ENCODE measurements at regions not wholly inside any gene's neighbourhood (a gene's known extent, or its start where the extent isn't known, plus 50 kb on each side); places are given as distances from the start of the nearest gene placed in this dataset.
A peak's percentile ranks its signal among the peaks of the same experiment; 100 is the strongest.

DNA sequence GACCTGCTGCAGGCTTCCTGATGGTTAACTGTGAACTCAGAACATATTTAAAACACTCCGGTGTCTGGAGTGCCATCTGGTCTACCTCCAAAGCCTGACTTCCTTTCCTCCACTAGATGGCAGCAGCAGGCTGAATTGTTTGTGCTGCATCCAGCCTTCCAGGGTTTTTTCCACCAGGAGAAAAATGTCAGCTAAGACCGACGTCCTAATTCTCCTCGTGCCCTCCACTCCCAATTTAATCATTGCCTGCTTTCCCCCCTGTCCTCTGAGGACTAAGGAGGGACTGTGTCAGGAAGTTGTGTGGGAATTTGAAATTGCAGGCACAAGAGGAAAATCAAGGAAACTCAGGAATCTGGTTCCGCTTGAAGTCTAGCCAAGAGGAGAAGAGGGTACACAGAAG lies 165.2 kb upstream of the UMPS start:
- Histone ChIP-seq H2AFZ (ENCODE audit: low read length) (no peak overlapping the region), H3K9ac (ENCODE audit: insufficient read depth, low read length) (no peak overlapping the region), H3K4me2 (ENCODE audit: extremely low read depth, insufficient read depth, low read length) (no peak overlapping the region), H3K4me3 (replicated peaks in 1 of 4; ENCODE audit: control extremely low read depth in 1 of 4, insufficient read depth in 1 of 4, low read depth in 3 of 4, low read length in 4 of 4) (no peak overlapping the region), H3K9me3 (ENCODE audit: control insufficient read depth, insufficient read depth, low read depth, low read length) (no peaks in the 10 kb centered on the region), H3K36me3 (ENCODE audit: control insufficient read depth, insufficient read depth, low read length) (no peaks in the 10 kb centered on the region), H3K27ac (ENCODE audit: insufficient read depth, low read length) (no peak overlapping the region), H4K20me1 (ENCODE audit: control insufficient read depth, extremely low read depth, insufficient read depth, low read length) (no peaks in the 10 kb centered on the region), H3K79me2 (ENCODE audit: control insufficient read depth, insufficient read depth, low read length) (no peaks in the 10 kb centered on the region), H3K4me1 (ENCODE audit: control insufficient read depth, extremely low read depth, insufficient read depth, low read length) (no peaks in the 10 kb centered on the region), H3K27me3 (ENCODE audit: control insufficient read depth, insufficient read depth, low read length) (peaks cover 7% of the 10 kb centered on the region)
- TF ChIP-seq, protein P1, sequence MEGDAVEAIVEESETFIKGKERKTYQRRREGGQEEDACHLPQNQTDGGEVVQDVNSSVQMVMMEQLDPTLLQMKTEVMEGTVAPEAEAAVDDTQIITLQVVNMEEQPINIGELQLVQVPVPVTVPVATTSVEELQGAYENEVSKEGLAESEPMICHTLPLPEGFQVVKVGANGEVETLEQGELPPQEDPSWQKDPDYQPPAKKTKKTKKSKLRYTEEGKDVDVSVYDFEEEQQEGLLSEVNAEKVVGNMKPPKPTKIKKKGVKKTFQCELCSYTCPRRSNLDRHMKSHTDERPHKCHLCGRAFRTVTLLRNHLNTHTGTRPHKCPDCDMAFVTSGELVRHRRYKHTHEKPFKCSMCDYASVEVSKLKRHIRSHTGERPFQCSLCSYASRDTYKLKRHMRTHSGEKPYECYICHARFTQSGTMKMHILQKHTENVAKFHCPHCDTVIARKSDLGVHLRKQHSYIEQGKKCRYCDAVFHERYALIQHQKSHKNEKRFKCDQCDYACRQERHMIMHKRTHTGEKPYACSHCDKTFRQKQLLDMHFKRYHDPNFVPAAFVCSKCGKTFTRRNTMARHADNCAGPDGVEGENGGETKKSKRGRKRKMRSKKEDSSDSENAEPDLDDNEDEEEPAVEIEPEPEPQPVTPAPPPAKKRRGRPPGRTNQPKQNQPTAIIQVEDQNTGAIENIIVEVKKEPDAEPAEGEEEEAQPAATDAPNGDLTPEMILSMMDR (conservative IDR thresholded peaks at IDR 0.05 in 1 of 2, IDR thresholded peaks at IDR 0.05 in 1 of 2; ENCODE audit: low read depth in 1 of 2, low read length in 2 of 2) = peak; percentile 83 to 90
- no peak for TF ChIP-seq EZH2 (IDR thresholded peaks at IDR 0.05; ENCODE audit: low read length, missing control alignments)
- peak; percentile 56 to 77 for DNase-seq (ENCODE audit: low read depth in 2 of 2)

DNA sequence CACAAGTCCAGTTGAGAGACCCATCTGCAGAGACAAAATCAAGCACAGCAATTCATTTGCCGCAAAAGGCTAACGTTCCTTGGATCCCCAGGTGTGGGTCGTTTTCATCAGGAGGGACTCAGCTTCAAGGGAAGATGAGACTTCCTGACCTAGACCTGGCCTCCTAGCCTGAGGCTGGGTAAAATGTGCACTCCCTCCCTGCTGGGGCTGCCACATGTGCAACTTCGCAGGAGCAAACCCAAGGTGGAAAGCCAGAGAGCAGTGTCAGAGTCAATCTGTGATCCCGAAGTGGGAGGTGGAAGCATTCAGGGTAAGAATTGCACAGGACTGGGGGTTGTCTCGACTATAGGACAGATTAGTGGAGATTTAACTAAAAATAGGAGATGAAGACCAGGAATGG lies 164.7 kb upstream of the UMPS start:
- Histone ChIP-seq H3K9me3 (ENCODE audit: control insufficient read depth, insufficient read depth, low read depth, low read length) (no peaks in the 10 kb centered on the region), H3K27me3 (ENCODE audit: control insufficient read depth, insufficient read depth, low read length) (peaks cover 7% of the 10 kb centered on the region), H3K9ac (ENCODE audit: insufficient read depth, low read length) (no peak overlapping the region), H2AFZ (ENCODE audit: low read length) (no peak overlapping the region), H3K36me3 (ENCODE audit: control insufficient read depth, insufficient read depth, low read length) (no peaks in the 10 kb centered on the region), H3K4me1 (ENCODE audit: control insufficient read depth, extremely low read depth, insufficient read depth, low read length) (no peaks in the 10 kb centered on the region), H4K20me1 (ENCODE audit: control insufficient read depth, extremely low read depth, insufficient read depth, low read length) (no peaks in the 10 kb centered on the region), H3K4me3 (replicated peaks in 1 of 4; ENCODE audit: control extremely low read depth in 1 of 4, insufficient read depth in 1 of 4, low read depth in 3 of 4, low read length in 4 of 4) (no peak overlapping the region), H3K4me2 (ENCODE audit: extremely low read depth, insufficient read depth, low read length) (no peak overlapping the region), H3K27ac (ENCODE audit: insufficient read depth, low read length) (no peak overlapping the region), H3K79me2 (ENCODE audit: control insufficient read depth, insufficient read depth, low read length) (no peaks in the 10 kb centered on the region)
- DNase-seq (ENCODE audit: low read depth in 2 of 2) = no peak
- TF ChIP-seq EZH2 (IDR thresholded peaks at IDR 0.05; ENCODE audit: low read length, missing control alignments) = no peak
- TF ChIP-seq, protein P1 (conservative IDR thresholded peaks at IDR 0.05 in 1 of 2, IDR thresholded peaks at IDR 0.05 in 1 of 2; ENCODE audit: low read depth in 1 of 2, low read length in 2 of 2) = no peak

DNA sequence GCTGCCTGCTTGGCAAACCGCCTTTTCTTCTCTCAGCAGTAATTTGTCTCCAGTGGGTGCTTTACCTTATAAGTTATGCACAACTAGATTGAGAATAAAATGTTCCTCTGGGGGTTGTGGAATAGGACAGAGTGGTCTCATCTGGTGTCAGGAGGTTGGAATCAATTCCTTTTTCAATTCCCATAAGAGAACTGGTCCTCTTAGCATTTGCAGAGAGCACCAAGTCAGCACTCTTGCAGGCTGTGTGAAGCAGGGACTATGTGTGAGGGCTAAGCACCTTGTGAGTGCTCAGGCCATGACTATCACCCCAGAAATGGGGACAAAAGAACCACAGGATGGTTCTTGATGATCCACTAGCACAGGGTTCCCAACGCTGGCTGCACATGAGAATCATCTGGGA lies 163.6 kb upstream of the UMPS start:
- H3K36me3 ChIP-seq (ENCODE audit: control insufficient read depth, insufficient read depth, low read length) = no peaks in the 10 kb centered on the region
- H4K20me1 ChIP-seq (ENCODE audit: control insufficient read depth, extremely low read depth, insufficient read depth, low read length) = no peaks in the 10 kb centered on the region
- H3K4me2 ChIP-seq (ENCODE audit: extremely low read depth, insufficient read depth, low read length) = no peak overlapping the region
- H3K9me3 ChIP-seq (ENCODE audit: control insufficient read depth, insufficient read depth, low read depth, low read length) = no peaks in the 10 kb centered on the region
- H3K9ac ChIP-seq (ENCODE audit: insufficient read depth, low read length) = no peak overlapping the region
- H3K27ac ChIP-seq (ENCODE audit: insufficient read depth, low read length) = no peak overlapping the region
- no peak for DNase-seq (ENCODE audit: low read depth in 2 of 2)
- peaks cover 7% of the 10 kb centered on the region for H3K27me3 ChIP-seq (ENCODE audit: control insufficient read depth, insufficient read depth, low read length)
- TF ChIP-seq EZH2 (IDR thresholded peaks at IDR 0.05; ENCODE audit: low read length, missing control alignments) = no peak
- TF ChIP-seq, protein P1 (conservative IDR thresholded peaks at IDR 0.05 in 1 of 2, IDR thresholded peaks at IDR 0.05 in 1 of 2; ENCODE audit: low read depth in 1 of 2, low read length in 2 of 2) = no peak
- no peak overlapping the region for H3K4me3 ChIP-seq (replicated peaks in 1 of 4; ENCODE audit: control extremely low read depth in 1 of 4, insufficient read depth in 1 of 4, low read depth in 3 of 4, low read length in 4 of 4)
- H3K79me2 ChIP-seq (ENCODE audit: control insufficient read depth, insufficient read depth, low read length) = no peaks in the 10 kb centered on the region
- no peaks in the 10 kb centered on the region for H3K4me1 ChIP-seq (ENCODE audit: control insufficient read depth, extremely low read depth, insufficient read depth, low read length)
- no peak overlapping the region for H2AFZ ChIP-seq (ENCODE audit: low read length)

Data from fibroblast of lung (primary cell).